ENCODE measurements at regions not wholly inside any gene's neighbourhood (a gene's known extent, or its start where the extent isn't known, plus 50 kb on each side); places are given as distances from the start of the nearest gene placed in this dataset.

DNA sequence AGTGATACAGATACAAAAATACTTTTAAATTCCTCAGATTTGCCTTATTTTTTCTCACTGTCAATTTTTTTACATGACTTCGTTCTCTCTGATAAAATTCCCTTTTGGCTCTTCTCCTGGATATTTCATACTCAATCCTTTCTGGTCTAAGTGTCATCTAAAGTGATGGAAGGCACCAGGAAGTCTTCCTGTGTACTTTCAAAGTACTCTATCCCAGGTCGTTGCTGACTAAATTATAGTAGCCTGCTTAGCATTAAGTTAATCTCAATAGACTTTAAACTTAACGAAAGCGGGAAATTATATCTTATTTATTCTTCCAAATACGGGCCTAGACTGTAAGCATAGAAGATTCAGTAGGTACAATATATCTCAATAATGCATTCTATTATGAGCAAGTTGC, 67.8 kb downstream of the CASP12 start:
- DNase-seq (ENCODE audit: low read depth), result no peak

DNA sequence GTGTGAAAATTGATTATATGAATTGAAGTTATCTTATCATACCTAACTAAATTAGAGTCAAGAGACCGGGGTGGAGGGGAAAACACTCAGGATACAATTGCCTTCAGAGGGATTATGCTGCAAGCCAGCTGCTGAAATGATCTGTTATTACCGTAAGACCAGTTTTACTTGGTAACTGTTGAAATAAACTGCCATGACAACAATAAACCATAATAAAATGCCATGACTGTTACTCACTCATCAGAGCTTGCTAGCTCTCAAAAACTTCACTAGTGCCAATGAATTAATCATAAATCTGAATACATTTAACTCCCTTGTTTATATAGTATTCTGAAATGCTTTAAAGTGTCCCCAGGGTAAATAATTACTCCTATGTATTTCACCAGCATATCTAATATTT, 68.2 kb downstream of the CASP12 start:
- no peak for DNase-seq (ENCODE audit: low read depth)

DNA sequence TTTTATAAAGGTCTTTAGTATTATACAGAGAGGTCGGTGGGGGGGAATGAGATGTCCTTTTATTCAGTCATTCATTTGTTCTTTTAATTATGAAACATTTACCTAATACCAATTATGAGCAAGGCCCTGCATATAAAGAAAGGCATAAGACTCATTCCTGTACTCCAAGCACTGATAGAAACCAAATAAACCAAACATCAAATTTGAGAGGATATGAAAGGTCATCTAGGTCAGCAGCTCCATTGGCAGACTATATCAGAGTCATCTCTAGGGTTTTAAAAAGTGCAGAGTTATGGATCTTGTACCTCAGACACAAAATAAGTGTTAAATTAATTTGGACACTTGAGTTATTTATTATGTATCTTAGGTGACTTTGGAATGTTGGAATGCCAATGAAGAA, 71.5 kb downstream of the CASP12 start:
- no peak for DNase-seq (ENCODE audit: low read depth)

DNA sequence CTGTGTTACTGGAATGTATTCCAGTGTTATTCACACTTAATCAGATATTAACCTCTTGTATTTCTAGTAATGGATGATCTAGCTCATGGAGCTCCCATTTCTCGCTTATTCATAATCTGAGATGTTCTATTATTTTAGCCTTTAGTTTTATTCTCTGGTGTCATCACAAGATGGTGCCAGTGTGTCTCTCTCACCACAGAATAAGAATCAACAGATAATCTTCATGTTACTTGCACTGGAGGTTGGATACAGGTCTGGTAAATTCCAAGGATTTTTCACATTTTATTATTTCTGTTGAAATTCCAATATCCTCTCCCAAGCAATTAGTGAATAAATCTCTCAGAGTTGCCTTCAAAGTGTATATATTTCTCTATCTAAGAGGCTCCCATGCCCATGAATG, 74.6 kb downstream of the CASP12 start:
- DNase-seq (ENCODE audit: low read depth), result no peak

DNA sequence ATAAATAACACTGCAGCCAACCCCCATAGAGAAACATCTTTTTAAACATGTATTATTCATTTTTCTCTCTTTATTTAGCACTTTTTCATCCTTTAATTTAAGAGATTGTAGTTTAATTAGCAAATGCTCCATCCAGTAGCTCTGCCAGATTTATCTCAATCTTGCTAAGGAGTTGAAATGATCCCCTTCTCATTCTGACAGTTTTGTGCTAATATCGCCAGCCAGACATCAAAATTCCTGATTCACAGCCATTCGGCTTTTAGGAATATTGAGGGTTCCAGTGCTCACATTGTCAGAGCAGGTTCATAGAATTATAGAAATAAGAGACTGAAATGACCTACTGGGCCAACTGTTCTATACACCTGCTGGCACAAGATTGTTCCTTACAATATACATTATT, 77.8 kb downstream of the CASP12 start:
- no peak for DNase-seq (ENCODE audit: low read depth)

DNA sequence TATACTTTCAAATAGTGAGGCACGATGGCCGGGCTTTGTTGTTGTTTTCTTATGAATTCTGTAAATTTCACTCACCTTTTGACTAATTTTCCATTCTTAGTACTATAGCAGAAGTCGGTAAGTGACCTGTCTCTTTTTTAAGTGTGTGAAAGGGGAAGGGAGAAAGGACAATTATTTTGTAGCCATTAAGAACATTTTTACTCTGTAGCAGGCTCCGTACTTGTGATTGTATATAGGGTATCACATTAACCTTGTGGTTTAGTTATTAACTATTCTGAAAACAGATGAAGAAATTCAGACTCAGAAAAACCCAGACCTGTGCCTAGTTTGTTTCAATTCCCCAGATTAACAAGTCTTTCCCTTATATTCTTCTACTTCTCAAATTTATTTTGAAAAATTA, 78.7 kb downstream of the CASP12 start:
- no peak for DNase-seq (ENCODE audit: low read depth)

DNA sequence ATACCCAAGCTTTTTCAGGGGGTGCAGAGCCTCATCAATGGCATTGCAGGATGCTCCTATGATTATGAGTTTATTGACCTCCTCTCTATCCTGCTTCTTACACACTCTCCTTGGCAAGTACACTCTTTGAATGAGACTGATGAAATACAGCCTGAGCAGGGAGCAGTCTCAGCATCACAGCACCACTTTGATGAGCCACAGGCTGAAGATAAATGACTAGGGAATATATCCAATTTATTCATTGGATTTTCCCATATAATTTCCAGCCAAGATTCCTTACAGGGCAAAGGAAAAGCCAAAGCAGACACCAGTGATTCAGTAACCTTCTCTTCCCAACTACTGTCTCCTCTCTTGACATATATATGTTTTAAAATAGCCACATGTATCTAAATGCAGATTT, 79.2 kb downstream of the CASP12 start:
- no peak for DNase-seq (ENCODE audit: low read depth)

DNA sequence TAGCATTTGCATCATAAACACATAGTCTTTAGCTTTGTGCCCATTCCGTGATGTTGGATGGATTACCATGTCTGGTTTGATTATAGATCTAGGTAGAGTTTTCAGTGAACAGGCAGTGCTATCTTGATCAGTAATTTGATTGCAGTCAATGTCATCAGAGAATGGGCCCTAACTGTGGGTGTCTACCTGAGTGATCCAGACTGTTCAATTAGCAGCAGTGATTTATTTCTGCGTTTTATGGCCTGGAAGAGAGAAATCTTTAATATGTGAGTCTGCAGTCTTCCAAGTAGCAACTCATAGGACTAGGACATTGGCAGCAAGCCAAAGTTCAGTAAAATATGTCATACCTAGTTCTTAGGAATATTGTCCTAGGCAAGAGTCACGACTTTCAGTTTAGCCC, 80.3 kb downstream of the CASP12 start:
- no peak for DNase-seq (ENCODE audit: low read depth)

DNA sequence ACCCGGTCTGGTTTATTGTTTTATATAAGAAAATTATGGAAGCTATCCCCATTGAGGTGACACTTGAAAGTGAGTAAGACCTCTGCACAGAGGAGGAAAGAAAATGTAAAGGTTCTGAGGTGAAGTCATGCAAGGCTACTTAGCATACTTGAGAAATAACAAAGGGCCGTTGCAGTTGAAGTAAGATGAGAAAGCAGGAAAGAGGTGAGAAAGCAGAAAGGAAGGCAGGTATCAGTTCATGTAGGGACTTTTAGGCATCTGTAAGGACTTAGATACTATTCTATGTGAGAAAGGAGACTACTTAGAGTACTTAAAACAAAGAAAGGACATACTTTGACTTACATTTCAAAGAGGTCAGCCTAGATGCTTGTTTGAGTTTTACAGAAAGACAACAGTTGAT, 84.7 kb downstream of the CASP12 start:
- no peak for DNase-seq (ENCODE audit: low read depth)

DNA sequence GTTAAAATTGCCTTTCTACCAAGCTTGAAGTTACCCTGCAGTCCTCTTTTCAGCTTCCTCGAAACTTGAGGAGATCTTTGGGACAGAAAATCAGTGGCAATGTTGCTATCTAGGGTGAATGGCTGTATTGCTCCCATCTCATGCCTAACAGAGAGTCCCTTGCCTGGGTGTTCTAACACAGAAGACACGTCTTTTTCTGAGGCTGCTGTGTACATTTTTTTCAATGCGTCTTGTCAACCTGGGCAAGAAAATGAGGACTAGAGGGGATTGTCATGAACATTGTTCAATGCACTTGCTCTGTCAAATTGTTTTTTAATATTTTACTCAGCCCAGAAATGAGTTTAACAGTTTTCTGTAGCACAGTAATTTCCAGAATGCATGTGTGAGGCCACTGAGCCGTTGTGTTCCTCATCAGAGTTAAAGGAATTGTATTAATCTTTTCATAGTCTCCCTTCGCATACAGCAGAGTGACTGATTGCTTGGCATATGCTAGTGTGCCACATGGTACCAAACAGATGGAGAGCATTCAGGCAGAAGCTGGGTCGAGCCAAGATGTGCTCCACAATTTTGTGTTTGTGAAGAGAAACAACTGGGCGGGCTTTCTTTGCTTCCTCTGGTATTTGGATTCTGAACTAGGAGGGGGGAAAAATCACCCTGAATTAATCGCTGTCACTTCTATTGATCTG, 86.0 kb downstream of the CASP12 start:
- no peak for DNase-seq (ENCODE audit: low read depth)

DNA sequence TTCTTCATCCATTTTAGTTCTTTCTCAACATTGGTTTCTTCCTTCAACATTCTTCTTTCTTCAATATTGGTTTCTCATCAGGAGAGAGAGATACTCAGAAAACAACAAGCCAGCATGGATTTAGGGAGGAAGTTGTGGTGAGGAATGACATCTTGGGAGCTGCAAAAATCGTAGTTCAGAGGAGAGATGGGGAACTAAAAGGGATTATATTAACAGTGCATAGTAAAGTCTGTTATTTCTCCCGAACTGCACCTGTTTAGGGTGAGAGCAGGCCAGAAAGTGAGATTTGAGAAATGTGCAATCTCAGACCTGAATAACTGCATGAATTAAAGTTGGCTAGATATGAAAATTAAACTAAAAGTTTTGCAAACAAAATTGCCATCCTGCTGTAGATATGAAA, 94.5 kb downstream of the CASP12 start:
- DNase-seq (ENCODE audit: low read depth), result no peak

DNA sequence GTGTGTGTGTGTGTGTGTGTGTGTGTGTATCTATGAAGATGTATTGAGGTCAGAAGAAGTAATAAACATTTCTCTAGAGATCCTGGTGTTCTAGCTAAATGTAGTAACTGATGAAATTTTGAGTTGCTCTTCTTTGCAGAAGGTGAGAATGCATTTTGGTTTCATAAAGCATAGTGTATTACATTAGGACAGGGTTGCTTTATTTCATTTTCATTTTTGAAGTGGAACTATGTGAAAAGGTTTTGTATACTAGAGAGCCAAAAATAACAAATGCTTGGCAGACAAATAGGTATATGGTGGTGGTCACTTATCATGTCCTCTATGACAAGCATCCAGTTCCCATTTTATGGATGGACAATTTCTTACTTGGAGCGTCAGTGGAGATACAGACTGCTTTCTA, 99.0 kb downstream of the CASP12 start:
- no peak for DNase-seq (ENCODE audit: low read depth)

DNA sequence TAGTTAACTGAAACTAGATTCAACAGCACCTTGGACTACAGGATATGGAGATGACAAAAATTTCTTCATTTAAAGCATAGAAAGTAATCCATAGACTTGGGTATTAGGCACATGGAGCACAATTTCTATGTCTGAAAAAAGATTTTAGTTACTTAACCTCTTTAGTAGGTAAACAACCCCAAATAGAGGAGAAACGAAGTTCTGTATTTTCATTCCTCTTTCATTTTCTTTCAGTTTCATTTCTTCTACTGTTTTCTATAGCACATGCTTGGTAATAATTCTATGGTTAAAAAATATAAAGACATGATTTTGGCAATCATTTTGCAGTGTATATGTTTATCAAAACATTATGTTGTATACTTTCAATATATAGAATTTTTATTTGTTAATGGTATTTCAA, 99.5 kb downstream of the CASP12 start:
- DNase-seq (ENCODE audit: low read depth), result no peak

DNA sequence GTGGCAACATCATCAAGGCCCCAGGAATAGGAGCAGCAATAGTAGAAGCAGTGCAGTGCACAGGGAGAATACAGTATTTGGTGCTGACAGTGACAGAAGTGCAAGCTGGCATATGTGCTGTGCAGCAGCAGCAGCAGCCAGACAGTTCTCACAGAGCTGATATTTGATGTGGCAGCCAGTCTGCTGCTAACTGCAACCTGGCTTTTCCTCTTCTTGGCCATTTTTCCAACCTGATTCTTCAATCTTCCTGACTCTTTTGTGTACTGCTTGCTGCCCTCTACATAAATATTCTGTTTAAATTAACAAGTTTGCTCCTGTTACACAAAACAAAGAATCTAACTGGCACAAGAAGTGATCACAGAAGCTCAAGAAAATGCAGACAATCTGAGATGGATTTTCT, 102.0 kb downstream of the CASP12 start:
- DNase-seq (ENCODE audit: low read depth), result no peak

DNA sequence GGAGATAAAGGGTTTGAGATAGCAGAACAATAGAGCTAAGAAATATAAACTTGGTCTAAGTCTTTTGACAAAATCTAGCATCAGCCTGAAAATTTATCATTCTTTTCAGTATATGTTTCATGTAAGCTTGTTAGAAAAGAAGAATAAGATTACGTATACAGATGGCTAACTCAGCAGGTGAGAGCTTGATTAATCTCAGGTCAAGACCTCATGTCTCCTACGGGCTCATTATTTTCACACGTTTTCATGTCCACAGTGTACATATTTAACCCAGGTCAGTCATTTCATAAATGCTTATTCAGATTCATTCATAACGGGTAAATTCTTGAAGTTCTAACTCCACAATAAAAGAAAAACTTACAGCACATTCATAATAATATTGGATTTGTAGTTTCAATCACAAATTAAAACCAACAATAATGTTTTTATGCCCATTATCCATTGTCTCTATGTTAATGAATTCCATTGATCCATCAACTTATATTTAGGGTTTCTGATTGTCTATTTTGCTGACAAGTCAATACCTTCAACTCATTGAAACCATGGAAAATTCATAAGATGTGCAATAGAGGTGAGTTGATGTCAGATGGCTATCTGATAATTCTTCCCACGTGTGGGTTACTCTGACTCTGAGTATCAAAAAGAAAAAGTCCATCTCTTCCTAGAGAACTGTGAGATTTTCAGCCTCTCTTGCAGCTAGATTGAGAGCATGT, 102.6 kb downstream of the CASP12 start:
- DNase-seq (ENCODE audit: low read depth), result no peak

DNA sequence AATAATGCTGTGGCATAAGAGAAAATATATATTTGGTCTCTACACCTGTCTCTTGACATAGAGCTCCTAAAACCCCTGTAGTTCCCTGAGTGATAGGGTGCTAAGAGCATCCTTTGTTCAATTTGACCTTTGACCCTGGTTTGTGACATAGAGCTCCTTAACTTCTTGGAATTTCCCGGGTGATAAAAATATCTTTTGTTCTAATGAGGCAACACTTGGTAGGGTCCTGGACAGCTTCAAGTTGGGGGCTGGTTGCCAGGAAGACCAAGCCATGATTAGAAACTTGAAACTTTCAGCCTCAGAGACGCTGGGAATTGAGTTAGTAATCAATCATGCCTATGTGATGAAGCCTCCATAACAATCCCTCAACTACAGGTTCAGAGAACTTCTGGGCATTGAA, 105.4 kb downstream of the CASP12 start:
- DNase-seq (ENCODE audit: low read depth), result no peak

DNA sequence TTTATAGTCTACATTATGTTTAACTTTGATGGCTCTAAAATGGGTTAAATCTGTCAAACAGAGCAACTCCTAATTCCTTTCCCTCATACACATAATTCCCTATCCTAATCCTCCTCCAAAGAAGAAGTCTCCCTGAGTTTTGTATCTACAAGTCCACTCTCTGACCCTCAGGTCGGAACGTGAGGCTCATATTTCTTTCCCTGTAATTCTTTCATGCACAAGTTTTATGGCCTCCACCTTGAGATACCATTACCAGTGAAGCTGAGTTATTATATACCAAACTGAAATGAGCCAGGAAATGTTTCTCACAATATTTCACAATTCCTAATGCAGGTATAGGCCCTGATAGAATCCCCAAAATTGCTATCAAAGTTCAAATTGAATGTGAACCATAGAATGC, 106.4 kb downstream of the CASP12 start:
- DNase-seq (ENCODE audit: low read depth), result no peak

DNA sequence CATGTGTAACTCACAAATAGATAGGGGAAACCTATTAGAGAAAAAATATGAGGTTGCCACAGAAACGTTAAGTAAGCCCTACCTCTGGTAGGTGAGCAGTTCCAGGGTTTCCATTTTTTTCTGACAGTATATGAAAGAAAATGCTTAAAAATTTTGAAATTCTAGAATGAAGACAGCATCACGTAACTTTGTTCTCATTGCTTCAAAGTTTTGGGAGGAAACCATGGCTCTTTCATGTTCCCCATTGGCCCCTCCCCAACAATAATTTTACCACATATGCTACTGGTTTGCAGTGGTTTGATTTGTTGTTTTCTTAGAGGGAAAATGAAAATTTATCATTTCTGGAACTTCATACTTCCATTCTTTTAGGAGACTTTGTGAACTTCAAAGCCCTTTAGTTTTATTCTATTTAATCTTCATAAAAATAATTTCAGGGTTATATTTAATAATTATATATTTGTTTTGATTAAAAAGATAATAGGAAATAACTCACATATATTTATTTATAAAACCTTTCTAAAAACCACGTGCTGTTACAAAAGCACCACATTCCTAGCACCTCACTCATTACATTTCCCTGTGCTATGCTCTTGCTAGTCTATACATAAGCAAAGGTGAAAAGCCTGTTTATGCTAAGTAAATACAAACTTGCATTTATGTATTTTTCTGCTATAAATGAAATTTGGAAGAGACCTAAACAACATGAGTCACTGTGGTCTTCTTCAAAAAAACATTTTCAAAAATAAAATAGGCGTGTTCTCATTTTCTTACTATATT, 113.4 kb downstream of the CASP12 start:
- DNase-seq (ENCODE audit: low read depth), result no peak

DNA sequence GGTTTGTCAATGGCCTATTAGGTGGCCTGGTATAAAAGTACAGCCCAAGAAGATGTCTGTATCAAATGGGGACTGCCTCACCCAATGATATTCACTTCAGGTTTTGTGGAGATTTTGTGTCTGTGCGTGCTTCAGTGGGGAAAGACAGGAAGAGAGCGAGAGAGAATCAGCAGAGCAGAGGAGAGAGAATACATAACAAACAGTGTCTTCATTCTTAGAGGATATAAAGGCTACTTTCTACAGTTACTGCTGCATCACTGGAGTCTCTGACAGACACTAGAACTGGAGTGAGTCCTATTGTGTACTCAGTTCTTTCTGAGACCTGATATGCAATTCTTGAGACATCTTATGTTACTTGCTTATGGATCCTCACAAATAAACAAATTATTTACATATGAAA, 115.0 kb downstream of the CASP12 start:
- DNase-seq (ENCODE audit: low read depth), result no peak

DNA sequence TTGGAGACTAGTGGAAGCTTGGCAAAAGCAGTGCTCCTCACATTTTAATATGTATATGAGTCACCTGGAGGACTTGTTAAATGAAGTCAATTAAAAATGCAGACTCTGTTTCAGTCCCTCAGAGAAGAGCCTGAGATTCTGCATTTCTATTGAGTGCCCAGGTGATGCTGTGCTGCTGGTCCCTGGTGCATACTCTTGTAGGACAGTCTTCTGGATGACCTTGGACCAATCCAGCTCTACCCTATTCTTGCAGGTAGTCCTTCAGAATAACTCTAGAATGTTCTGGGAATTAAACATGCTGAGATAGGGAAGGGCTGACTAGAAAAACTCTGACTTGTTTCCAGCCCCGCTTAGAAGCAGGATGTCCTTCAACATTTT, 115.9 kb downstream of the CASP12 start:
- no peak for DNase-seq (ENCODE audit: low read depth)

DNA sequence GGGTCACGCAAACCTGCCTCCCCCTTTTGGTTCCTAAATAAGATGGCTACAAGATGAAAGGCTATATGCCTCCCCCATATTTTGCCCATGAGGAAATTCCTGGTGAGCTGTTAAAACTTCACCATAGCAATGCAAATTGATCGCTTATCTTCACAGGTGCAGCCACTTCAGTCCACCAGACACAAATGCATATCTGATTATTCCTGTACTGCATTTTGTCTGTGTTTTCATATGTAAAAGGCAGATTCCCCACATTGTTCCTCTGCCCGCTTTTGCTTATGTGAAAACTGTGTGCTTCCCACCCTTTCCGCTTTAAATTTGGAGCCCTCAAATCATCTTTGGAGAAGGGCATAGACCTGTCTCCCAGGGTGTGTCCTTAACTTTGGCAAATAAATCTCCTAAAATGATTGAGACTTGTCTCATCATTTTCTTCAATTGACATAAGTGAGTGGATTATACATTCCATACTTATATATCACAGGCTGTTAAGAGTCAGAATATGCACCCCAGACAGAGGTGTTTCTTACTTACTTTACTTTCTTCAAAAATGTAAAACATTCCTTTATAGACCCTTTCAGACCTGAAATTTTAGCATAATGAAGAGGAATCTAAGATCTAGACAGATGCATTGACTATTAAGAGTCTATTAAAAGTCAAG, 116.4 kb downstream of the CASP12 start:
- DNase-seq (ENCODE audit: low read depth), result no peak

DNA sequence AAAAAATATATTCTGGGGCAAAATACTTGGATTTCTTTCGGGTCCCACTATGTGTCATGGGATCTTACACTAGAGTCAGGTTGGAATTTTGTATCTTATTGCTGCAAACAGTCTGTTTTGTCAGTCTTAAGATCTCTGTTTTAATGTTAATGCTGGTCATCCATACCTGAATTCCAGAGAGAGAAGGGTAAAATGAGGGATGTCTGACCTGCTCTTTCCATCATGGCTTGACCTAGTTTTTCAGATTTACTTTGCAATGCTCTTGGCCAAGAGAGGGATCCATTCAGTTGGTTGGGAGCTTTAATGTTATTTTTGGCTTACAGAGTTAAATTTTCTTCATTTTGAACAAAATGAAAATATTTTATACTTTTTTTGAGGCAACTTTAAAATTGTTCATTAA, 117.2 kb downstream of the CASP12 start:
- DNase-seq (ENCODE audit: low read depth), result no peak

All from CMK (cell line).